PC-9 (cell line): ENCODE measurements at regions not wholly inside any gene's neighbourhood (a gene's known extent, or its start where the extent isn't known, plus 50 kb on each side); places are given as distances from the start of the nearest gene placed in this dataset.

Source experiments
- EZH2 ChIP-seq: fragments of 200-600 bp; sonication (generic); IDR thresholded peaks from 2 replicates; pipeline ENCODE4 v1.8.0; 2017; ENCODE audit warnings: antibody characterized with exemption, low read depth
- TF ChIP-seq, protein P1 (sequence below): fragments of 200-600 bp; sonication (generic); conservative IDR thresholded peaks from 2 replicates; pipeline ENCODE4 v1.6.1; 2017; ENCODE audit warnings: mixed run types, antibody characterized with exemption, mild to moderate bottlenecking, moderate library complexity

DNA sequence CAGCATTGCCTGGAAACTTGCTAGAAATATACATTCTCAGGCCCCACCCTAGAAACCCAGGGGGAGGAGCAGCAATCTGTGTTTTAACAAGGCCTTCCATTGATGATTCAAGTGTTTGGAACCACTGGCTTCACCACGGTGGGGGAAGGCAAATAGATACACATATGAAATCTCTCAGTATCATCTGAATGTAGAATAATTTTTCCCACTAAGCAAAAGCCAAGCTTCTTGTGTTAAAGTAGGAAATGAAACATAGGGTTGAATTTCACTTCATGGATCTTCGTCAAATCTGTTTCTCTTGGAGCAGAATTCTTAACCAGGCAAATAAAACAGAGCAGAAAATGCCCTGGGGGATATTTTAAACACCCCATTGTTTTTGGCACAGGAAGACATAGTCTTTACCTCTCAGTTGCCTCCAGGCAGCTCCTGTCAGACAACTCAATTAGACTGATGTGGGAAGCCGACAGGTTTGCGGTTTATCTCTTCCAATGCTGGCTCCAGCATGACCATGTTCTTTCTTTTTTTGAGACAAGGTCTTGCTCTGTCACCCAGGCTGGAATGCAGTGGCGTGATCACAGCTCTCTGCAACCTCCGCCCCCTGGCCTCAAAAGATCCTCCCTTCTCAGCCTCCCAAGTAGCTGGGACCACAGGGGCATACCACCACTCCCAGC is 213.0 kb downstream of the FOXO1 start:
- TF ChIP-seq, protein P1, sequence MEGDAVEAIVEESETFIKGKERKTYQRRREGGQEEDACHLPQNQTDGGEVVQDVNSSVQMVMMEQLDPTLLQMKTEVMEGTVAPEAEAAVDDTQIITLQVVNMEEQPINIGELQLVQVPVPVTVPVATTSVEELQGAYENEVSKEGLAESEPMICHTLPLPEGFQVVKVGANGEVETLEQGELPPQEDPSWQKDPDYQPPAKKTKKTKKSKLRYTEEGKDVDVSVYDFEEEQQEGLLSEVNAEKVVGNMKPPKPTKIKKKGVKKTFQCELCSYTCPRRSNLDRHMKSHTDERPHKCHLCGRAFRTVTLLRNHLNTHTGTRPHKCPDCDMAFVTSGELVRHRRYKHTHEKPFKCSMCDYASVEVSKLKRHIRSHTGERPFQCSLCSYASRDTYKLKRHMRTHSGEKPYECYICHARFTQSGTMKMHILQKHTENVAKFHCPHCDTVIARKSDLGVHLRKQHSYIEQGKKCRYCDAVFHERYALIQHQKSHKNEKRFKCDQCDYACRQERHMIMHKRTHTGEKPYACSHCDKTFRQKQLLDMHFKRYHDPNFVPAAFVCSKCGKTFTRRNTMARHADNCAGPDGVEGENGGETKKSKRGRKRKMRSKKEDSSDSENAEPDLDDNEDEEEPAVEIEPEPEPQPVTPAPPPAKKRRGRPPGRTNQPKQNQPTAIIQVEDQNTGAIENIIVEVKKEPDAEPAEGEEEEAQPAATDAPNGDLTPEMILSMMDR, result no peak
- no peak for TF ChIP-seq EZH2
